Esophagus muscularis mucosa (tissue), 4 donors: ENCODE measurements at regions not wholly inside any gene's neighbourhood (a gene's known extent, or its start where the extent isn't known, plus 50 kb on each side); places are given as distances from the start of the nearest gene placed in this dataset.

Source experiments
- CTCF ChIP-seq, 3 experiments: fragments of 200-600 bp in 2 of 3; fragments of 450-650 bp in 1 of 3; sonication (generic) in 2 of 3; IDR thresholded peaks; one replicate each; pipeline ENCODE4 v1.5.1; 2017 to 2019; ENCODE audit warnings: antibody characterized with exemption in 3 of 3, mild to moderate bottlenecking in 2 of 3, moderate library complexity in 1 of 3
- EP300 ChIP-seq: sonication (generic); formaldehyde crosslinking; IDR thresholded peaks from one replicate; pipeline ENCODE4 v1.6.1; 2017; ENCODE audit warnings: antibody characterized with exemption
- POLR2A ChIP-seq: fragments of 450-650 bp; IDR thresholded peaks from one replicate; pipeline ENCODE4 v1.6.1; 2017; ENCODE audit warnings: antibody characterized with exemption, moderate library complexity, mild to moderate bottlenecking, low read depth
- POLR2AphosphoS5 ChIP-seq, 2 donors: sonication (generic); formaldehyde crosslinking; IDR thresholded peaks; one replicate each; pipeline ENCODE4 v1.6.1; 2017; ENCODE audit warnings: antibody characterized with exemption in 2 of 2

GRCh38 chr12:43648636-43649035, 96.6 kb upstream of the ADAMTS20 start:
- no peak for TF ChIP-seq CTCF (IDR thresholded peaks at IDR 0.05)
- TF ChIP-seq EP300 = no peak
- TF ChIP-seq POLR2A = no peak
- TF ChIP-seq POLR2AphosphoS5 (IDR thresholded peaks at IDR 0.05) = no peak
